Stimulated activated naive B cell treated with anti-CD40 and anti-IgM and Interleukin-4, amounts not matched to agents 10 μg/mL and 1 μg/mL and 100 μg/mL, for 72 hours (primary cell): ENCODE measurements at regions not wholly inside any gene's neighbourhood (a gene's known extent, or its start where the extent isn't known, plus 50 kb on each side); places are given as distances from the start of the nearest gene placed in this dataset.

Experiments used
- ATAC-seq, 2 donors: fragments of 150-1000 bp; cut with Tn5 transposase; replicated peaks; 2 replicates each; pipeline ENCODE4 v1.10.0; 2021; ENCODE audit warnings: moderate library complexity in 1 of 2
- DNase-seq: peaks from one replicate; pipeline ENCODE4 v3.0.0; 2021
- H3K27ac Mint-ChIP-seq: one replicate; pipeline ENCODE4 v1.8.0; 2022; ENCODE audit warnings: mild to moderate bottlenecking, mixed read lengths
- H3K27me3 Mint-ChIP-seq, 2 donors: one replicate each; pipeline ENCODE4 v1.8.0; 2022; ENCODE audit warnings: mixed read lengths in 2 of 2
- H3K36me3 Mint-ChIP-seq, 2 donors: one replicate each; pipeline ENCODE4 v1.8.0; 2022; ENCODE audit warnings: mixed read lengths in 2 of 2, mild to moderate bottlenecking in 1 of 2
- H3K4me1 Mint-ChIP-seq, 2 donors: one replicate each; pipeline ENCODE4 v1.8.0; 2022; ENCODE audit warnings: mixed read lengths in 2 of 2, mild to moderate bottlenecking in 1 of 2
- H3K4me3 Mint-ChIP-seq, 2 donors: one replicate each; pipeline ENCODE4 v1.8.0; 2022; ENCODE audit warnings: mild to moderate bottlenecking in 2 of 2, mixed read lengths in 2 of 2, moderate library complexity in 1 of 2
- H3K9me3 Mint-ChIP-seq, 2 donors: one replicate each; pipeline ENCODE4 v1.8.0; 2022; ENCODE audit warnings: mixed read lengths in 2 of 2, mild to moderate bottlenecking in 1 of 2

DNA sequence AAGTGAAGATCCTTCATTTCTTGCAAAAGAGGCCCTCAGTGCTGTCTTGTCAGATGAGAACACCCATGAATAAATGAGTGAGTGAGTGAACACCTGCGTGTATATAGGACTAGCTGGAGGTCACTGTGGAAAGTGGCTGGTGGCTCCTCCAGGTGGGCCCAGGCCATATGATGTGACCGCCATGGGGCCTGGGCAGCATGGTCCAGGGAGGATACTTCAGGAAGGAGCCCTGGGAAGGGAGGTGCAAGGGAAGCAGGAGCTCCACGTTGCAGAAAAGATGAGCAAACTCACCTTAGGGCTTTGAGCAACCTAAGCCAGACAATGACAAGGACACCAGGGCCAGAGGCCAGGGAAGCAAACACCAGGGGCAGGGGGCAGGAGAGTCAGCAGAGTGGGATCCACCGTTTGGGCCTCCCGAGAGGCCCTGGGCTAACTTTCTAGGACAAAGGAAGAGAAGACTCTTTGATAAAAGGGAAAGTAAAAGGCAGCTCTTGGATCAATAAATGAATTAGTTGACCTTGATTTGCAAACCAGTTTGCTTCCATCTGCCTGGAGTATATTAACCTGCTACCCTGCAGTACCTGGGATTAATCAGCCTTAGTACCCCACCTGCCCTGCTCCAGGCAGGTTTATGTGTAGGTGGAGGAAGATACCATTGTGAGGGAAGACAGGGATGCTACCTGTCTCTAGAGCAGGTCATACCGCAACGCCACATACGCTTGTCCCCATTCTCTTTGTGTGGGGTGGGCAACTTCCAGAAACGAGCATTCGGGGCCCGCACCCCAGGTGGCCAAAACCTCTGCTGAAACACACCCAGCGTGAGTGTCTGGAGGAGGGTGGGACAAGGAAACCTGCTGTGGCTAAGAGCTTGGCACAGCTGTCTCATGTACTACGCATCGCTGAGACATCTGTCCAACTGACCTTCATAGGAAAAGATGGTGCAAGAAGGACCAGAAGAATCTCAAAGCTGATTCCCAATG is 51.4 kb upstream of the OLFM1 start:
- no peak overlapping the region for H3K4me3 Mint-ChIP-seq
- peaks cover 12 to 35% of the 10 kb centered on the region in 2 donors for H3K27me3 Mint-ChIP-seq
- ATAC-seq = no peak
- H3K4me1 Mint-ChIP-seq = no peaks in the 10 kb centered on the region
- no peak overlapping the region for H3K27ac Mint-ChIP-seq
- no peaks in the 10 kb centered on the region for H3K36me3 Mint-ChIP-seq
- DNase-seq = no peak
- H3K9me3 Mint-ChIP-seq = no peaks in the 10 kb centered on the region

DNA sequence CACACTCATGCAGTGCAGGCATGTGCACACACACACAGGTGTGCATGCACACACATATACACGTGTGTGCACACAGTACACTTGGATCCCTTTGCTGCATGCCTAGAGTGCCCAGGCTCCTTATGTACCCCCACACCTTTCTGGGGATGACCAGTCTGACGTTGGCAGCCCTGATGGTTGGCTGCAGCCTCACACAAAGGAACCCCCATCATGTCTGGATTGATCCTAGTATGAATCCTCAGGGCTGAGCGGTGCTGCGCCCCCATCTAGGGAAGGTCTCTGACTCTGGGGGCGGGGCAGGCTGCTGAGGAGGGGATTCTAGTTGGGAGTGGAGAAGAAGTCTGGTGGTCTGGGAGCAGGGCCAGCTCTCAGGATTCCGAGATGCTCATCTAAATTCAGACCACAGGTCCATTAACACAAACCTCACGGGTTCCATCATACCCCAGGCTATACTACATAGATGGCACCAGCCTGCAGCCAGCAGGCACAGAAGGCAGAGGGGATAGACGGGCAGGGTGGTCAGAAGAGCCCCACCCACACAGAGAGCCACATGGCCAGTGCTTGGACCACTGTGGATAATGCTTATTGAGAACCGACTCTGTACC is 50.5 kb upstream of the OLFM1 start:
- Mint-ChIP-seq H3K36me3 (no peaks in the 10 kb centered on the region), H3K4me1 (no peaks in the 10 kb centered on the region), H3K9me3 (no peaks in the 10 kb centered on the region), H3K4me3 (no peak overlapping the region), H3K27ac (no peak overlapping the region), H3K27me3 (peaks cover 12 to 37% of the 10 kb centered on the region in 2 donors)
- ATAC-seq (no peak), DNase-seq (no peak)

DNA sequence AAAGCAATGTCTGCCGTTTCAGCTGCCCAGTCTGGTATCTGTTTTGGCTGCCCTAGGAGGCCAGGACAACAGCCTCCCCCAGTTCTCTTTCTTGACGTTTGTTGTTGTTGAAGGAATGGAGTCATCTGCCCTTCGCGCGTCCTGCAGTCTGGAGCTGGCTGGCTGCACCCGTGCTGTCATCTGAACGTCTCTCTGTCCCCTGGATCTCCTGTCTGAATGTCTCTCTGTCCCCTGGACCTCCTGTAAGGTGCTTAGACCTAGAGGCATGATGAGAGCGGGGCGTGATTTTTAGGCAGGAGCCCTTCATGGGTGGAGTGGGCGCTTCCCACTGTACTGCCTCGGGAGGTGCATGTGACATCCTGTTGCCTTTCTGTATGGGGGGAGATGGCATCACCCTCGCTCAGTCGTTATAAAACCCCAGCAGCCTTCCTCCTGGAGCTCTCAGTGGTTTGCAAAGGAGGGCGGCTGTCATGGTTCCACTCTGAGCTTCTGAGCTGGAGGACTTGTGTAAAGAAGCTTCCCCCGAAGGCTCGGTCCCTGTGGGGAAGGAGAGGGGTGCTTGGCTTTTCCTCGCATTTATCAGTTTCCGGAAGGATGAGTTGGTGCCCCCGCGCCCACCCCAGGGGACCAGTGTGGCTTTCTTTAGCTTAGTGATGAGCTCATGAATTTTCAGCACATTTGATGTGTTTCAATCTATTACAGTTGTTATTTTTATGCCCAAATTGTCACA is 49.8 kb upstream of the OLFM1 start:
- no peak for ATAC-seq
- Mint-ChIP-seq H3K4me1 (no peaks in the 10 kb centered on the region), H3K27ac (no peak overlapping the region), H3K36me3 (no peaks in the 10 kb centered on the region), H3K4me3 (no peak overlapping the region), H3K27me3 (peaks cover 20 to 39% of the 10 kb centered on the region in 2 donors), H3K9me3 (no peaks in the 10 kb centered on the region)
- DNase-seq = no peak
